ENCODE measurements at regions not wholly inside any gene's neighbourhood (a gene's known extent, or its start where the extent isn't known, plus 50 kb on each side); places are given as distances from the start of the nearest gene placed in this dataset.

DNA sequence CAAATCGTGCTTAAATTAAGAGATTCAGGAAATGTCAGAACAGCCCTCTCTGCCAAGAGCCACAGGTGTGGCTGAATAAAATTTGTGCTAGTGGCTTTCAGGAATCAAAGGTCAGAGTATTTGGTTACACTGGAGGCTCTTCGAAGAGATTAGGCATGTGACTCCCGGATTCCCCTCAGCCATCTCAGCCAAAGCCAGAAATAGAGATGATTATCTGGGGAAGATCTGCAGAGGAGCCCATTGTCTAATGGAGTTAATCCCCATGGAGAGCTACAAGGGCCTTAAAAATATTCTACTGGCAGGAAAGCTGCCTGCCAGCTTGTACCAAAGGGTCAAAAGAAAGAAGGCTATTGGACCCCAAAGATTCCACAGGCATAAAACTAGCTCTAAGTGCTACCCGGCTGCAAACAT is 1259.5 kb downstream of the TBC1D22A start:
- DNase-seq (ENCODE audit: low read depth, low spot score) = no peak
- H3K4me3 ChIP-seq = no peak overlapping the region
- TF ChIP-seq EZH2 (IDR thresholded peaks at IDR 0.05) (no peak), POLR2AphosphoS5 (IDR thresholded peaks at IDR 0.05; ENCODE audit: borderline replicate concordance, low read depth, low read length) (no peak), FOXP2 (optimal IDR thresholded peaks at IDR 0.05; ENCODE audit: control extremely low read depth, extremely low read length, insufficient read depth) (no peak)
- no peaks in the 10 kb centered on the region; the same call in 1 of the 2 replicates for H3K9me3 ChIP-seq (ENCODE audit: low read depth, low read length)
- H3K9ac ChIP-seq (ENCODE audit: insufficient read length) = no peak overlapping the region
- H3K36me3 ChIP-seq (ENCODE audit: insufficient read depth, low read length) = no peaks in the 10 kb centered on the region
- no peak overlapping the region for H3K27ac ChIP-seq

DNA sequence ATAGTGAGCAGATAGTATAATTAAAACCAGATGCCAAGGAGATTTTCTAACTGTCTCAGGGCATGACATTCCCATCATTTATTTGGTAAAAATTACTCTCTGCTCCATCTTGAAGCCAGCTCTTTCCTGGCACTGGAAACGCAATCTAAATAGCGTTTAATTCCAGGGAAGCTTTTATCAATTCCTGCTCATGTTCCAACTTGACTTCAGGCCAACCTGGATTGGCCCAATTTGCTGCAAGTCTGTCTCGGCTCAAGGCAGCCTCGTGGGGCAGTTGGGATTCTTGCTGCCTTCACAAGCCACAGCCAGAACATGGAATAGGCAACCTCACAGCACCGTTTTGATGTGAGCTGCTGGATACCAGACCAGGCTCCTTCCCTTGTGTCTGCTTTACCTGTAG is 1255.9 kb downstream of the TBC1D22A start:
- H3K27ac ChIP-seq = no peak overlapping the region
- H3K9ac ChIP-seq (ENCODE audit: insufficient read length) = no peak overlapping the region
- H3K9me3 ChIP-seq (ENCODE audit: low read depth, low read length) = no peaks in the 10 kb centered on the region; the same call in 1 of the 2 replicates
- no peaks in the 10 kb centered on the region for H3K36me3 ChIP-seq (ENCODE audit: insufficient read depth, low read length)
- TF ChIP-seq POLR2AphosphoS5 (IDR thresholded peaks at IDR 0.05; ENCODE audit: borderline replicate concordance, low read depth, low read length) (no peak), EZH2 (IDR thresholded peaks at IDR 0.05) (no peak), FOXP2 (optimal IDR thresholded peaks at IDR 0.05; ENCODE audit: control extremely low read depth, extremely low read length, insufficient read depth) (no peak)
- no peak overlapping the region for H3K4me3 ChIP-seq
- DNase-seq (ENCODE audit: low read depth, low spot score) = no peak

DNA sequence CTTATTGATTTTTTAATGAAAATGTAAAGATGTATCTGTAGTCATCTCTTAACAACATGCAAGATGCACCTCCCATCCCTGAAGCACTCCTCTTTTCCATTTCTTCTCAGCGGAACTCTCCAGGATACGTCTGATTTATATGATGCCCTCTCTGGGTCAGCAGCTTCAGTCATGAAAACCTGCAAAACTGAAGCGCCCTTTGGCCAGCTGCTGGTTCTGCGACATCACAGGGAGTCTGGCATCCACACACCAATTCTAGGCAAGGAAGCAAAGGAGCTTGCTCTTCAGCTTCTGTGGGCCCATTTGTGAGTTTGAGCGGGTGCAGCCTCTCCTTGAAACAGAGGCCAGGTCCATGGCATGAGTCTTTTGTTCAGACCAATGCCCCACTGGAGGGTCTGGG is 1253.3 kb downstream of the TBC1D22A start:
- Histone ChIP-seq H3K4me3 (no peak overlapping the region), H3K27ac (no peak overlapping the region)
- DNase-seq (ENCODE audit: low read depth, low spot score) = no peak

DNA sequence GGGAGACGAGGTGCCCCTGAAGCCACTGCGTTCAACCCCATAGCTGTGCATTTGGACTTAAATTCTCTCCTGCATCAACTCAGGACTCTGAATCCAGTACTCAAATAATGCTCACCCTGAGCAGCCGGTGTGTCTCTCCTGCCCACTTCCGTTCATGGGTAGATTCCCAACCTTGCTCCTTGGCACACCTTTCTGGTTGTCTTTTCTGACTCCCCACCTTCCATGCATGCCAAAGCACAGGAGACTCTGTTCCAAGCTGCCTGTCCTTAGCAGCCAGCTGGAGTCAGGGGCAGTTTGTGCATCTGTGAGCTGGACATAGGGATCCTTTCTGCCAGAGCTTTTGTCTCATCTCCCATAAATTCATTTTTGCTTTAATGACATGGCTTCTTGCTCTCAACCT is 1242.5 kb downstream of the TBC1D22A start:
- no peak for DNase-seq (ENCODE audit: low read depth, low spot score)
- no peak overlapping the region for H3K27ac ChIP-seq
- H3K4me3 ChIP-seq = no peak overlapping the region
- no peaks in the 10 kb centered on the region for H3K36me3 ChIP-seq (ENCODE audit: insufficient read depth, low read length)
- no peak overlapping the region for H3K9ac ChIP-seq (ENCODE audit: insufficient read length)
- H3K9me3 ChIP-seq (ENCODE audit: low read depth, low read length) = no peaks in the 10 kb centered on the region
- TF ChIP-seq EZH2 (IDR thresholded peaks at IDR 0.05) = no peak
- TF ChIP-seq FOXP2 (optimal IDR thresholded peaks at IDR 0.05; ENCODE audit: control extremely low read depth, extremely low read length, insufficient read depth) = no peak

More for the DNA sequence above, 1253.3 kb downstream of the TBC1D22A start:
- no peak for TF ChIP-seq EZH2 (IDR thresholded peaks at IDR 0.05)
- TF ChIP-seq POLR2AphosphoS5 (IDR thresholded peaks at IDR 0.05; ENCODE audit: borderline replicate concordance, low read depth, low read length) = no peak
- TF ChIP-seq FOXP2 (optimal IDR thresholded peaks at IDR 0.05; ENCODE audit: control extremely low read depth, extremely low read length, insufficient read depth) = no peak
- H3K9me3 ChIP-seq (ENCODE audit: low read depth, low read length) = no peaks in the 10 kb centered on the region; the same call in 1 of the 2 replicates
- H3K36me3 ChIP-seq (ENCODE audit: insufficient read depth, low read length) = no peaks in the 10 kb centered on the region
- H3K9ac ChIP-seq (ENCODE audit: insufficient read length) = no peak overlapping the region

DNA sequence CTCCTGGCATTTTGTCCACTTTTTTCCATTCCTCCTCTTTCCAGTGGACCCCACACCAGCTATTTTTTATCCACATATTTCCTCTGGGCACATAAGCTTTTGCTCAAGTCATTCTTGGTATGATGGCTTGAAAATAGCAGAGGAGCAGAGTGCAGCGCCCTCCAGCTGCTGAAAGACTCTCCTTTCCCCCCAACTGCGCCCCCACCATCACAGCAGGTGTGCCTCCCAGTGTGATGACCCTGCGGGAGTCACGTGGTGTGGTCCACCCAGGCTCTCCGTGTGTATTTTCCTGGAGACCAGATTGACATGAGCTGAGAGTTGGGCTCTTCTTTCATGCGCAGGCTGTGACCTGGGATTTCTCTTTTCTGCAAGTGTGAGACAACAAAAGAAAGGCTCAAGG is 1241.6 kb downstream of the TBC1D22A start:
- no peak for DNase-seq (ENCODE audit: low read depth, low spot score)

GRCh38 chr22:48001101-48001500 is 1238.7 kb downstream of the TBC1D22A start:
- Histone ChIP-seq H3K36me3 (ENCODE audit: insufficient read depth, low read length) (no peaks in the 10 kb centered on the region), H3K9ac (ENCODE audit: insufficient read length) (no peak overlapping the region), H3K27ac (no peak overlapping the region), H3K9me3 (ENCODE audit: low read depth, low read length) (no peaks in the 10 kb centered on the region), H3K4me3 (no peak overlapping the region)
- DNase-seq (ENCODE audit: low read depth, low spot score) = no peak
- TF ChIP-seq EZH2 (IDR thresholded peaks at IDR 0.05) (no peak), POLR2AphosphoS5 (IDR thresholded peaks at IDR 0.05; ENCODE audit: borderline replicate concordance, low read depth, low read length) (no peak), FOXP2 (optimal IDR thresholded peaks at IDR 0.05; ENCODE audit: control extremely low read depth, extremely low read length, insufficient read depth) (no peak)

More for the DNA sequence above, 1241.6 kb downstream of the TBC1D22A start:
- H3K27ac ChIP-seq = no peak overlapping the region
- no peaks in the 10 kb centered on the region for H3K36me3 ChIP-seq (ENCODE audit: insufficient read depth, low read length)
- no peaks in the 10 kb centered on the region for H3K9me3 ChIP-seq (ENCODE audit: low read depth, low read length)
- H3K4me3 ChIP-seq = no peak overlapping the region
- H3K9ac ChIP-seq (ENCODE audit: insufficient read length) = no peak overlapping the region
- TF ChIP-seq FOXP2 (optimal IDR thresholded peaks at IDR 0.05; ENCODE audit: control extremely low read depth, extremely low read length, insufficient read depth) = no peak
- TF ChIP-seq EZH2 (IDR thresholded peaks at IDR 0.05) = no peak
- TF ChIP-seq POLR2AphosphoS5 (IDR thresholded peaks at IDR 0.05; ENCODE audit: borderline replicate concordance, low read depth, low read length) = no peak

GRCh38 chr22:47997612-47998011 is 1235.2 kb downstream of the TBC1D22A start:
- no peak overlapping the region for H3K9ac ChIP-seq (ENCODE audit: insufficient read length)
- no peak overlapping the region for H3K4me3 ChIP-seq
- TF ChIP-seq FOXP2 (optimal IDR thresholded peaks at IDR 0.05; ENCODE audit: control extremely low read depth, extremely low read length, insufficient read depth) = no peak
- no peaks in the 10 kb centered on the region for H3K36me3 ChIP-seq (ENCODE audit: insufficient read depth, low read length)
- no peak overlapping the region for H3K27ac ChIP-seq
- H3K9me3 ChIP-seq (ENCODE audit: low read depth, low read length) = no peaks in the 10 kb centered on the region
- DNase-seq (ENCODE audit: low read depth, low spot score) = no peak

- H3K9ac ChIP-seq (ENCODE audit: insufficient read length) = no peak overlapping the region
- H3K9me3 ChIP-seq (ENCODE audit: low read depth, low read length) = no peaks in the 10 kb centered on the region
- TF ChIP-seq POLR2AphosphoS5 (IDR thresholded peaks at IDR 0.05; ENCODE audit: borderline replicate concordance, low read depth, low read length) = no peak
- no peak for TF ChIP-seq FOXP2 (optimal IDR thresholded peaks at IDR 0.05; ENCODE audit: control extremely low read depth, extremely low read length, insufficient read depth)
- no peak for TF ChIP-seq EZH2 (IDR thresholded peaks at IDR 0.05)
- H3K27ac ChIP-seq = no peak overlapping the region
- DNase-seq (ENCODE audit: low read depth, low spot score) = no peak
- no peaks in the 10 kb centered on the region for H3K36me3 ChIP-seq (ENCODE audit: insufficient read depth, low read length)
- H3K4me3 ChIP-seq = no peak overlapping the region
Observed at GRCh38 chr22:47997052-47997590, 1234.7 kb downstream of the TBC1D22A start.

GRCh38 chr22:47996446-47996857 is 1234.0 kb downstream of the TBC1D22A start:
- no peak for DNase-seq (ENCODE audit: low read depth, low spot score)
- no peak overlapping the region for H3K9ac ChIP-seq (ENCODE audit: insufficient read length)
- no peak for TF ChIP-seq FOXP2 (optimal IDR thresholded peaks at IDR 0.05; ENCODE audit: control extremely low read depth, extremely low read length, insufficient read depth)
- no peak overlapping the region for H3K27ac ChIP-seq
- no peak overlapping the region for H3K4me3 ChIP-seq
- no peaks in the 10 kb centered on the region for H3K36me3 ChIP-seq (ENCODE audit: insufficient read depth, low read length)
- no peaks in the 10 kb centered on the region for H3K9me3 ChIP-seq (ENCODE audit: low read depth, low read length)
